GM18873 (cell line): ENCODE measurements at regions not wholly inside any gene's neighbourhood (a gene's known extent, or its start where the extent isn't known, plus 50 kb on each side); places are given as distances from the start of the nearest gene placed in this dataset.

Experiments used
- ATAC-seq: cut with Tn5 transposase; IDR thresholded peaks from one replicate; pipeline ENCODE4 v1.9.1; 2021; ENCODE audit warnings: mild to moderate bottlenecking, moderate library complexity, moderate number of reproducible peaks; ENCODE audit not compliant: unreplicated experiment, low FRiP score

DNA sequence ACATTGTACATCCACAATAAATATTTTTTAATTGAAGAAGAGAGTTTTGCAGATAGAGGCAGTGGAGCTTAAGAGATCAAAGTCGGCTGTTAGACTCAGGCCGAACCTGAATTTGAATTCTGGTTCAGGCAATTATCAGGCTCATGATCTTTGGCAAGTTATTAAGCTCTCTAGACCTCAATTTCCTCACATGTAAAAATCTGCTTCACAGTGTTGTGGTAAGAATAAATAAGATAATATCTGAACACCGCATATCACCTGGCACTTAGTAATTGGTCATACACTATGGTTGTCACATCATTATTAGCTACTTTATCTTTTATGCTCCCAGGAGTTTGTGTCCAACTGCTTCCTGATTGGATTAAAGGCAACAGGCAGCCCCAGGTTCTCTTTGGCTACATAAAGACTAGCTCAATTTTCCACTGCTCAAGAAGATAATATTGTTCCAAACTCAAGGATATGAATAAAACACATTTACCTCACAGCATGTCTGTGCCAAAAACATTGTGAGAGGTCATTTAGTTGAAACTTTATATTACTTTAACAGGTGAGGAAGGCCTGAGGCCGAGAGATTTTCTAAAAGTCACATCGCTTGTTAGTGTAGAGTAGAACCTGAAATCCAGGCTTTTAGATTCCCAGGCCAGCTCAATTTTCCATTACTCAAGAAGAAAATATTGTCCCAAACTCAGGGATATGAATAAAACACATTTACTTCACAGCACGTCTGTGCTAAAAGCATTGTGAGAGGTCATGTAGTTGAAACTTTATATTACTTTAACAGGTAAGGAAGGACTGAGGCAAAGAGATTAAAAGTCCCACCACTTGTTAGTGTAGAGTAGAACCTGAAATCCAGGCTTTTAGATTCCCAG is 289.2 kb upstream of the PTGER4 start:
- no peak for ATAC-seq

DNA sequence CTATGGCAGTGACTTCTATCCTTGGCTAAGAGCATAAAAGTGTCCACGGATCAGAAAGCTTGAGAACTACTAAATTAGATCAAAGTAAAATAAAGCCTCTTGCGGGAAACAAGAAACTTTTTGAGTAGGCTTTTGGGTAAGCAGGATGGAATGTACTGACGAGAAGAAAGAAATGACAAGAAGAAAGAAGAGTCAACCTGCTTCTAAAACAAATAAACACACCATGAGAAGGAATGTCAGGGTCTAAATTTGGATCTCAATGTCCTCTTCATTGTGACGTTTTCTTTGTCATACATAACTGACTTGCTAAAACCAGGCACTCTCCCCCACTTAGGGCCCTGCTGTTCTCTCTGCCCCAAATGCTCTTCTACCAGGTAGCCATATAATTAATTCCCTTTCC is 290.1 kb upstream of the PTGER4 start:
- no peak for ATAC-seq

DNA sequence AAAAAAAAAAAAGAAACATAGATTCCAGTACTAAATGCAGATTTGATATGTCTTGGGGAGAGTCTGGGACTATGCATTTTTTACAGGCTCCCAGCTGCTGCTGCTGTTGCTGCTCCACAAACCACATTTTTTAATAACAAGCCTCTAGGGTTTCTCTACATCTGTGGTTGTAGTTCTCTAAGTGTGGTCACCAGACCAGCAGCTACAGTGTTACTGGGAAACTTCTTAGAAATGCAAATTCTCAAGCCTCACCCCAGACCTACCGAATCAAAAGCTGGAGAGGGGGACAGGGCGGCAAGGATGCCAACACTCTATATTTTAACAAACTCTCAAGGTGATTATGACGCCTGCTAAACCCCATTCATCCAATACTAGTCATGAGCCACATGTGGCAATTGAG is 293.4 kb upstream of the PTGER4 start:
- ATAC-seq = peak; percentile 92

DNA sequence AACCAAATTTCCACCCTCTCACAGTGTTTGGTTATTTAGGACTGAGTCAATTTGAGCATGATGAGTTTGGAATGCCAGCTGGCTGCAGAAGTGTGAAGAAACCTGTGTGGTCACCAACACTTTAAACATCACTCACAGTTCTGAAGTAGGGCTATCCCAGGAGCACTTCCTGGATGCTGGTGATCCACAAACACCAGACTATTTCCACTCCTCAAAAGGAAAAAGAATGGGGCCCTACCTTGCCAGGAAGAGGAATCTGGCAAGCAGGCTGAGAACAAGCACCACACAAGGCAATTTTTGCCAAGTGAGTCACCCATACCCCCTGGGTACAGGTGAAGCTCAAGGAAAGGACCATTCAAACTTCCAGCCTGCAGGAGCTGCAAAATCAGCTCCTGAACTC is 294.2 kb upstream of the PTGER4 start:
- ATAC-seq = no peak

DNA sequence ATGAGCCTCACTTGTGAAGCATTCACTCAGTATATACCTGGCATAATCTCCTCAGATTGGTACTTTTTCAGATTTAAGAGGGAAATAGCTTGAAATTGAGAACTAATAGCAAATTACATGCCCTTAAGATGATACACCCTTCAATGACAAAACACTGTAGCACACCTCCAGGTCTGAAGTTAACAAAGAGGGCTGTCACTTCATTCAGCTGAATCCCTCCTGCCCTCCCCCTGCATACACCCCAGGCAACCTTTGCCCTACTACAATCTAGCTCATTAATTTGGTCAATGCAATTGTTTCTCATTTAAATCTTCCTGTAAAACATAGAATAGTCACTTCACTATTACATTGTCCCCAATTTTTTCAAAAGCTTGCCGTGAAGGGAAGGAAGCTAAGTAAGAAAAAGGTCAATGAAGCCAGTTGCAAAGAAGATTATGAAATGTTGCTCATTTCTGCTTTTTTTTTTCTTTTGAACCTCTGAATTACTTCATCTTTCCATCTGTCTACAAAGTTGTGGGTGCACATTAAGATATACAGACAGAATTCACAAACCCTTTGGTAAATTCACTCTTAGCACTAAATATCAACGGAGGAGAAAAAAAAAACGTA is 294.8 kb upstream of the PTGER4 start:
- ATAC-seq = no peak

DNA sequence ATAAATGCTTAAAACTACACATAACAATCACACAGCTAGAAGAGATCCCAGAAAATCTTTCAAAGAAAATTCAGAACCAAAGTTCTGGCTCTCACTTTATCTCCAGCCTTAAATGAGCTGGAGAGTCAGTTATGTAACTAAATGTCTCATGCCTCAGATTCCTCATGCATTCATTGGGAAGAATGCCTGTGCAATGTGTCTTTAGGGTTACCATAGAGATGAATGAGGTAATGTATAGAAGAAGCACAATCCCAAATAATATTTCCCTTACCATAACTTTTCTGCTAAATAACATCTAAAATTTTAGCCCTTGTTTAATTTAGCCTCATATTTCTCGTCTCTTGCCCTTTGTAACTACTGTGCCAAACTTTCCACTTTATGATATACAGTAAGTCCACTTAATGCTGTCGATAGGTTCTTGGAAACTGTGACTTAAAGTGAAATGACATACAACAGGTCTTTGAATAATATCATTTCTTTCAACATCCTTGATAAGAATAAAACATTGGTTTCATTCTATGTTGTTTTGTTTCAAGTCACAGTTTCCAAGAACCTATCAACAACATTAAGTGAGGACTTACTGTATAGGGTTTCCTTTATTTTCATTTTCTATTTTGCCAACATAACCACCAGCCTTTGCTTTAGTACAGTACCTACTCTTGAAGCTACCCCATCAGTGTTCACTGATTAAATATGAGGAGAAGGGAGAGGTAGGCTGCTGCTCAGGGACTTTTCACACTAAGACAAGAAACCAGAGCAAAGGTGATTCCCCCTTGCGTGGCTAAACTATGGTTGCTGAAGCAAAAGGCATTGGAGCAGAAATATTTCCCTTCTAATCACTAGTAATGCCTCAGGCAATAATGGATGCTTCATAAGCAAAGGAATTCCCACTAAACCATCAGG is 295.7 kb upstream of the PTGER4 start:
- ATAC-seq = peak; percentile 42

DNA sequence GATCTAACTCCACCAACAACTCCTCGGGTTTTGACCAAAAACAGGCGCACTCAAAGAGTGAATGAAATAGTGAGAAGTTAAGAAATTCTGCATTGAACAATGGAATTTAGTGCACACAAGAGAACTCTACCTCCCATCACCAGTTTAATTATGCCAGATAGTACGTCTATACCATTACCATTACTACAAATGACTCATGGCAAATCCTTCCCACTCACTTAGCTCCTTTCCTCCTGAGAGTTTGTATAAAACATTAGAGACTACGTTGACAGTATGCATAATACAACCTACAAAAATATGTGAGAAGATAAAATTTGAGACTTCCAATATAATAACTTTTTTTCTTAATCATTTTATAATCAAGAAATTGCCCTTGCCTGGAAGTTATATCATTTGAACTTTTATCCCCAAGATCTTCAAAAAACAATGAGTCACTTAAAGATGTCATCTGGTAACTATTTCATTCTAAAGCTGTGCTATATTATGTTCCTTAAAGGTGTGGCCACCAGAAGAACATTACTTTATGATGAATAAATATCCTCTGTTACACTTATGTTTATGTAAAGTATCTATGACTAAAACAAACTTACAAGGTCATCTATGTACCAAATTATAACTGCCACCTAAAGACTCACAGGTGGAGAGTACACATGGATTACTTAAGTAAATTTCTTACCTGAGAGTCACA is 297.9 kb upstream of the PTGER4 start:
- no peak for ATAC-seq

DNA sequence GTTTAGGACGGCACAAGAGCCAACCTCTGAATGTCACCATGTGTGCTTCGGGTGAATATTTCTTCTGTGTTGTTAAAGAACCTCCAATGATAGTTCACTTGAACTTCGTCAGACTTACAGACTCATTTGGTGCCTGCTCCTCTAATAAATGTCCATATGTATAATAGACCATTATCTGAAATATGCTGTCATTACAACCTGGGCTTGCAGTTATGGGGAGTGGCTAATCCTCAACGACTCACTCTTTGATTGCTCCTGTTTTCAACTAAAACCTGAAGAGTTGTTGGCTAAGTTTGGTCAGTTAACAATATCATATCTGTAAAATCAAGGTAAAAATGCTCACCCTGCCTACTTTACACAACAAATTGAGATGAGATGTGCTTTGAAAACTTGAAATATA is 298.7 kb upstream of the PTGER4 start:
- ATAC-seq = no peak

DNA sequence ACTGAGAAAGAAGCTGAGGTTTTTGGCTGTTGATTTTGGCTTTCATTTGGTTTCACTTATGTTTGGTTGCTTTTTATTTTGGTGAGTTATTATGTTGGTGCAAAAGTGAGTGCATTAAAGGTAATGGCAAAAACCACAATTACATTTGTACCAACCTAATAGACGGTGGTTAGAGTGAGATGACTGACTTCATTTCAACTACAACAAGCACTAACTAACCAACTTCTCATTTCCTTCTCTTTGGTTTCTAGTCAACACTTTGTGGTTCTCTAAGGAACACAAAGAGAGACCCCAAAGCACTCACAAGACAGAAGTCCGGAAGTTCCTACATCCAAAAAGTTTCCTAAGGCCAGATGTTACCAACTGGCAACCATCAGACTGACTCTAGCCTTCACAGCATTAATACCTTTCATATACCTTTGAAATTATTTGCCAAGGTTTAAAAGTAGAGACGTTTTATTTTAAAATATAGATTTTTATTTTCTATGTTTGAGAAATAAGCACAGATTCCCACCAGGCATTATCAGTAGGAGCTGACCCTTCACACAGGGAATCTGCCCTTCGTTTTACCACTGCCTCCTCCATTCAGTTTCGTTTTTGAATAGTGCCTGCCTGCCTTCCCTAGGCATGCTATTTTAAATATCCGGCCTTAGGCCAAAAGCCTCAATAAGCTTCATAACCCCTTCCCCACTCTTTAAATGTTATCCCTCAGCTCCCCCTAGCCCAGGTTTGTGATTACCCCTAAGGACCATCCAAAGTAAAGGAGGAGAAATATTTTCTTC is 301.1 kb upstream of the PTGER4 start:
- ATAC-seq = peak; percentile 91

DNA sequence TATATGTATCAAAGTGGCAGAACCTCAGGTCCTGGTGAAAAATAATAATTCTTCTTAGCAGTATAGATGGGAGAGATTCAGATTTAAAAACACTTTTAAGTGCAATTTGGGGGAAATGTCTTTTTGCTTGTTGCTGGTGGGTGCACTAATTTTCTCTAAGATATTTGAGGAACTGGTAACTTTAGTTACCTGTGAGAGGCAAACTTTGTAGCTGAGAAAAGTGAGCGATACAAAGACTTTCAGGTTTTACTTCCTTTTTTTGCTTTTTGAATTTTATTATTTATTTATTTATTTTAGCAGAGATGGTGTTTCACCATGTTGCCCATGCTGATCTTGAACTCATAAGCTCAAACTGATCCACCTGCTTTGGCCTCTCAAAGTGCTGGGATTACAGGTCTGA is 303.1 kb upstream of the PTGER4 start:
- peak; percentile 53 for ATAC-seq

DNA sequence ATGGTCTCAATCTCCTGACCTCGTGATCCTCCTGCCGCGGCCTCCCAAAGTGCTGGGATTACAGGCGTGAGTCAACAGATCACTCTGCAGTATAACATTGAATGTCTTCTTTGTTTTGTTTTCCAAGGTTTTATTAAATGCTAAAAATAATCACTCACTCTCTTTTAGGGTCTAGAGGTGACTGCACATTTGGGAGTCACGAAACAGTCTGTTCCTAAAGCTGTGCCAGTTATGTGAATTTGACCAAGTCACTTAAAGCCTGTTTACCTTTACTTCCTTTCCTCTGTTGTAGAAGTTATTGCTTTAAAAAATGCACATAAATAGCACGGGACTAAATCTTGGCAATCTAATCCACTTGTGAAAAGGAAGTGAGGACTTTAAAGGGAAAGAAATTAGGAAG is 304.9 kb upstream of the PTGER4 start:
- no peak for ATAC-seq

DNA sequence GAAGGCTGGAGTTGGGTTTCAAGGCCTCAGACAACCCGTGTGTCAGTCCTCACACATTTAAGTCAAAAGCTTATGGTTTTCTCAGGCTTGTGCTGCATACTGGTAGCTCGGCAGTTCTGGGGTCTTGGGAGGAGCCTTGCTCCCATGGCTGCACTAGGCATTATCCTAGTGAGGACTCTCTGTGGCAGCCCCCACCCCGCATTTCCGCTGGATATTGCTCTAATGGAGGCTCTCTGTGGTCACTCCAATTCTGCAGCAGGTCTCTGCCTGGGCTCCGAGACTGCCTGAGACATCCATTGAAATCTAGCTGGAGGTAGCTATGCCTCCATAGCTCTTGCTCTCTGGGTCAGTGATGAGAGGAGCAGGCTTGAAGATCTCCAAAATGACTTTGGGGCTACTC is 311.5 kb upstream of the PTGER4 start:
- no peak for ATAC-seq

DNA sequence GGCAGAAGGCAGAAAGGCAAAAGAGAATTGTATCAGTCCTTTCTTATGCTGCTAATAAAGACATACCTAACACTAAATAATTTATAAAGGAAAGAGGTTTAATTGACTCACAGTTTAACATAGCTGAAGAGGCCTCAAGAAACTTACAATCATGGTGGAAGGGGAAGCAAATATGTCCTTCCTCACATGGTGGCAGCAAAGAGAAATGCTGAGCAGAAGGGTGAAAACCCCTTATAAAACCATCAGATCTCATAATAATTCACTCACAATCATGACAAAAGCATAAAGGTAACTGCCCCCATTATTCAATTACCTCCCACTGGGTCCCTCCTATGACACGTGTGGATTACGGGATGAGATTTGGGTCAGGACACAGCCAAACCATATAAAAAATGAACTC is 312.5 kb upstream of the PTGER4 start:
- ATAC-seq = no peak

DNA sequence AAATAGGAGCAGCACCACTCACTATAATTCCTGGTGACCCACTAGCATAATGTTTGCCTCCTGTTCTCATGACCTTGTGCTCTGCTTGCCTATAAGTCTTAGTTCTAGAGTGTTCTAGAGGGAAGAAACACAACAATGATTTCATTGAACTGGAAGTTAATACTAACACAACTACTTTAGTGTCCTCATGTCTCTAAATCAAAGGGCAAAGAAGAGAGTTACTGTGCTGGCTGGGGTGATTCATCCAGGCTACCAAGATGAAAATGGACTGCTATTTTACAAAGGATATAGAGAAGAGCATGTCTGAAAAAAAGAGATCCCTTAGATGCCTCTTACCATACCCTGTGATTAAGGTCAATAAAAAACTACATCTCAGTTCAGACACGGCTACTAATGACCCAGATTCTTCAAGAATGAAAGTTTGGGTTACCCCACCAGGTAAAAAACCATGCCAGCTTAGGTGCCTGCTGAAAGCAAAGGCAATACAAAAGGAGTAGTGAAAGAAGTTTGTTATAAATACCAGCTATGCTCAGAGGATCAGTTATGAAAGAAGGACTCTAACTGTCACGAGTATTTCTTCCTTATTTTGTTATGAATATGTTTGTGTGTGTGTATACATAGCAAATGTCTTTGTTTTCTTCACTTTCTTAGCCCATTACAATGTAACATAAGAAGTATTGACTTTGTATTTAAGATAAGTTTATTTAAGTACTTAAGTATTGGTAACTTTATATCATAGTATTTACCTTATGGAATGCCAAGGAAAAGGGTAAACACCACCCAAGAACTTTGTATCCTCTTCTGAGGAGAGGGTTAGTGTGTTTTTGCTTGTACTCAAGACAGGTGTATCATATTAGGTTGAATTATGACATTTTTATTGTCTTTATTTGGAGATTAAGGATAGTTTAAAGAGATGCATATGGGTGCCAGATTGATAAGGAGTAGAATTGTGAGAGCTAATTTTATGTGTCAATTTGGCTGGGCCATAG is 314.1 kb upstream of the PTGER4 start:
- peak; percentile 82 for ATAC-seq

DNA sequence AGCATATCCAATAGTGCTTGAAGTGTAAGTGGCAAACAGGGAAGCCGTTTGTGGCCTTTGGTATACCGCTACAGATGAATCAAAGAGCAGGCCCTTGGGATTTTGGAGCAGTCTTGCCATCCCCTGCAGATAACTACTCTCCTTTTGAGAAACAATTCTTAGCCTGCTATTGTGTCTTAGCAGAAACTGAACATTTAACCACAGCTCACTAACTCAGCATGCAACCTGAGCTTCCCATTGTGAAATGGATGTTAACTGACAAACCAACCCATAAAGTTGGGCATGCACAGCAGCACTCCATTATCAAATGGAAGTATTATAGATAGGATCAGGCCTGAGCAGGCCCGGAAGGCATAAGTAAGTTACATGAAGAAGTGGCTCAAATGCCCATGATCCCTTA is 315.3 kb upstream of the PTGER4 start:
- no peak for ATAC-seq

DNA sequence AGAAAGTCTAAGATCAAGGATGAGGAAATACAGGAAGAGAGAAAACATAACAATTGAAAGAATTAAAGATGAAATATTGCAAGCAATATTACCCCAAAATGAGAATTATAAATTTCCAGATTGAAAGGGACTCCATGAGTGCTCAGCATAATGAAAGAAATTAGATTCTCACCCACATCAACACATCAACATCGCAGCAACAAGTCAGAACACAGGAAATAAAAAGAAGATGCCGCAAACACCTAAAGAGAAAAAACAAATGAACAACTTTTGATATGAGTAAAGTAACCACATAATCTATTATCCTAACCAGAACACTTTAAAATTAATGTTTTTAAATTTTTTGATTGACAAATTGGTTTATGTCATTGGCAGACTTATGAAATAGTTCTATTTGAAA is 318.3 kb upstream of the PTGER4 start:
- ATAC-seq = no peak

DNA sequence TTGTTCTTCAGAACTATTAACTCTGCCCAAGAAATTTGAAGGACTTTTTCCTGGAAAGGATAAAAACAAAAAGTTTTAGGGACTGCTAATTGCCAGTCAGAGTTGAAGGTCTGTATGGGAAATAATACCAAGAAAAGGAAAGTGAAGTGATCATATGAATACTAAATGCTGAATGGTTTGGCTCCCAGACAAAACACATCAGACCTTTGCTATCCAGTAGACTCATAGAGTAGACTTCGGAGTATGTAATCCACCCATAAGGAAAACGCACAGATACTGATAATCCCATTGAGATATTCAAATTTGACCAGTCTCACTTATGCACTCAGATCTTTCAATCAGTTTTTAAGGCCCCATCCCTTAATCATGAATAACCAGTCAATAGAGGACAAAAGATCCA is 319.0 kb upstream of the PTGER4 start:
- ATAC-seq = no peak

DNA sequence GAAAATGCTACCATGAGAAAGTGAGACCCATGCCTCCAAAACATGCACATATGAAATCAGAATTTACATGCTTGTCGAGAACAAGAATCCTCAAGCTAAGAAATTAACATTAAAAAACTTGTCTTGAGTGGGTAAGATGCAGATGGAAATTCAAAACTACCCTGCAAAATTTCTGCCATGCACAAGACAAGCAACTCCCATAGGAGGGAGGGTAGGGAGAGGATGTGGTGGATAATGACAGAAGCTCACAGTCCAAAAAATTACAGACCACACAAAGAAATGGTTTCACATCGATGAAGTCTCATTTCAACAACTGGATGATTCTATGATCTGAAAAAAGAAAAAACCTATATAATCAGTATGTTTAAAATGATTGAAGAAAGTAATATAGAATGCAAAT is 319.9 kb upstream of the PTGER4 start:
- no peak for ATAC-seq

DNA sequence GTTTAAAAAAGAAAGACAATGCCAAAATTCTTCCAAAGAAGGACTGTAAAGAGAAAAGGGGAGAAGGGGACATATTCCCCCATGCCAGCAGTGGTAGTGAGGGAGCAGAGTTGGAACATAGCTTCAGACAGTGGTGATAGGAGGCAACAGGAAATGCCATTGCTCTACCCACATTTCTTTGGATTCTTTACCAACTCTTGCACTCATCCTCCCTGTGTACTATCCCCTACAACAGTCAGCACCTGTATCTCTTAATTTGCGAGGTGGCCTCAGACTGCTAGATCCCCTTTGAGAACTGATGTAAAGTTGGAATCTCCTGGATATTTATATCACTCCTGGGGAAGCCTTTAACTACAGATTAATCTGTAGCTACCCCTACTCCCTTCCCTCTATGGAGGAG is 320.6 kb upstream of the PTGER4 start:
- no peak for ATAC-seq
